Panc1 (cell line): ENCODE measurements at regions not wholly inside any gene's neighbourhood (a gene's known extent, or its start where the extent isn't known, plus 50 kb on each side); places are given as distances from the start of the nearest gene placed in this dataset.

ENCODE experiments used
- POLR2AphosphoS5 ChIP-seq: IDR thresholded peaks from 2 replicates; pipeline ENCODE4 v1.6.1; 2012; ENCODE audit warnings: mild to moderate bottlenecking, low read depth, low read length, moderate library complexity
- SIN3A ChIP-seq: IDR thresholded peaks from 2 replicates; pipeline ENCODE4 v1.6.1; 2012; ENCODE audit warnings: low read depth, mild to moderate bottlenecking, low read length, moderate library complexity, borderline replicate concordance; ENCODE audit not compliant: insufficient read depth
- TCF7L2 ChIP-seq: IDR thresholded peaks from 2 replicates; pipeline ENCODE4 v1.6.1; 2011; ENCODE audit warnings: mild to moderate bottlenecking, low read depth, low read length, inconsistent platforms
- TF ChIP-seq, protein P1 (sequence below): fragments of 450-650 bp; IDR thresholded peaks from 2 replicates; pipeline ENCODE4 v1.5.1; 2017; ENCODE audit warnings: mild to moderate bottlenecking

DNA sequence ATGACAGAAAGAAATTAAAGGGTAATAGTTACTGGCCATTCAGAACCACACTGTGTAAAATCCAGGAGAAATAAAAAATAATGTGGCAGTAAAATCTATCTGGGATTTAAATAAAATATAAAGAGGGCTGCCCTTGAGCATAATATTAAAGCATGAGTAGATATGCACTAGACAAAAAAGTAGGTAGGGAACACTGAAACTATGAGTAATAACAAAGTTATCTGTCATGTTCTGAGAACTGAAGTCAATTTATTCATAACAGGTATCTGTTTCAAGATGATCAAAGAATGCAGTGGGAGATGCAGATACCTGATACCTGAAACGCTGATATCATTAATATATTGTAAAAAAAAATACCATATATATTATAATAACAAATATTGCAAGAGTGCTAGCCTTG, 1672.0 kb downstream of the SLITRK5 start:
- TF ChIP-seq, protein P1, sequence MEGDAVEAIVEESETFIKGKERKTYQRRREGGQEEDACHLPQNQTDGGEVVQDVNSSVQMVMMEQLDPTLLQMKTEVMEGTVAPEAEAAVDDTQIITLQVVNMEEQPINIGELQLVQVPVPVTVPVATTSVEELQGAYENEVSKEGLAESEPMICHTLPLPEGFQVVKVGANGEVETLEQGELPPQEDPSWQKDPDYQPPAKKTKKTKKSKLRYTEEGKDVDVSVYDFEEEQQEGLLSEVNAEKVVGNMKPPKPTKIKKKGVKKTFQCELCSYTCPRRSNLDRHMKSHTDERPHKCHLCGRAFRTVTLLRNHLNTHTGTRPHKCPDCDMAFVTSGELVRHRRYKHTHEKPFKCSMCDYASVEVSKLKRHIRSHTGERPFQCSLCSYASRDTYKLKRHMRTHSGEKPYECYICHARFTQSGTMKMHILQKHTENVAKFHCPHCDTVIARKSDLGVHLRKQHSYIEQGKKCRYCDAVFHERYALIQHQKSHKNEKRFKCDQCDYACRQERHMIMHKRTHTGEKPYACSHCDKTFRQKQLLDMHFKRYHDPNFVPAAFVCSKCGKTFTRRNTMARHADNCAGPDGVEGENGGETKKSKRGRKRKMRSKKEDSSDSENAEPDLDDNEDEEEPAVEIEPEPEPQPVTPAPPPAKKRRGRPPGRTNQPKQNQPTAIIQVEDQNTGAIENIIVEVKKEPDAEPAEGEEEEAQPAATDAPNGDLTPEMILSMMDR, result no peak
- TF ChIP-seq SIN3A, result no peak
- no peak for TF ChIP-seq POLR2AphosphoS5
- TF ChIP-seq TCF7L2, result no peak
